ENCODE measurements at regions not wholly inside any gene's neighbourhood (a gene's known extent, or its start where the extent isn't known, plus 50 kb on each side); places are given as distances from the start of the nearest gene placed in this dataset.

GRCh38 chr3:1955170-1955569 lies 143.5 kb upstream of the CNTN4 start:
- H3K9me3 ChIP-seq (replicated peaks in 1 of 2; ENCODE audit: control insufficient read depth in 1 of 2, insufficient read depth in 1 of 2, low read length in 2 of 2): peaks cover 2 to 4% of the 10 kb centered on the region in 2 donors
- Mint-ChIP-seq H3K27me3 (ENCODE audit: low read depth in 3 of 3) (no peaks in the 10 kb centered on the region), H3K4me1 (no peaks in the 10 kb centered on the region), H3K27ac (no peak overlapping the region), H3K9me3 (peaks cover 2 to 9% (median 5%) of the 10 kb centered on the region in 7 donors), H3K4me3 (no peak overlapping the region), H3K36me3 (no peaks in the 10 kb centered on the region)
- no peaks in the 10 kb centered on the region for H4K20me1 ChIP-seq (ENCODE audit: insufficient read depth, low read length)
- no CpG with 5 or more reads among the region's 1 CpG for WGBS (ENCODE audit: insufficient coverage)
- H3K27me3 ChIP-seq (ENCODE audit: control insufficient read depth in 2 of 2, insufficient read depth in 2 of 2, low read length in 2 of 2): no peaks in the 10 kb centered on the region
- no peak overlapping the region for H2AFZ ChIP-seq (ENCODE audit: insufficient read depth, low read depth, low read length, poor library complexity, severe bottlenecking)
- H3K36me3 ChIP-seq (replicated peaks in 1 of 2; ENCODE audit: control insufficient read depth in 1 of 2, insufficient read depth in 2 of 2, low read length in 2 of 2): no peaks in the 10 kb centered on the region
- H3K4me1 ChIP-seq (ENCODE audit: control insufficient read depth in 1 of 2, insufficient read depth in 2 of 2, low read length in 2 of 2): no peaks in the 10 kb centered on the region
- no peak overlapping the region for H3K4me3 ChIP-seq (replicated peaks in 1 of 3; ENCODE audit: low read depth in 2 of 3, low read length in 3 of 3)
- no peak for TF ChIP-seq CTCF (IDR thresholded peaks at IDR 0.05)
- H3K27ac ChIP-seq (ENCODE audit: low read depth in 1 of 2, low read length in 2 of 2): no peak overlapping the region
- no peaks in the 10 kb centered on the region for H3K79me2 ChIP-seq (ENCODE audit: insufficient read depth, low read length)
- no peak overlapping the region for H3K4me2 ChIP-seq (replicated peaks; ENCODE audit: extremely low read depth, low read length, poor library complexity, severe bottlenecking)
- DNase-seq: no peak
- H3K9ac ChIP-seq (ENCODE audit: insufficient read depth, low read length, poor library complexity, severe bottlenecking): no peak overlapping the region
- intact Hi-C loops (cut with micrococcal nuclease): no loop called here

GRCh38 chr3:1955750-1956149 lies 142.9 kb upstream of the CNTN4 start:
- no peaks in the 10 kb centered on the region for H3K79me2 ChIP-seq (ENCODE audit: insufficient read depth, low read length)
- peaks cover 2 to 9% (median 6%) of the 10 kb centered on the region in 7 donors for H3K9me3 Mint-ChIP-seq
- no CpG with 5 or more reads among the region's 3 CpGs for whole genome bisulfite sequencing (ENCODE audit: insufficient coverage)
- no peaks in the 10 kb centered on the region for H4K20me1 ChIP-seq (ENCODE audit: insufficient read depth, low read length)
- DNase-seq: no peak
- H3K27ac ChIP-seq (ENCODE audit: low read depth in 1 of 2, low read length in 2 of 2): no peak overlapping the region
- no peaks in the 10 kb centered on the region for H3K27me3 Mint-ChIP-seq (ENCODE audit: low read depth in 3 of 3)
- H3K4me1 ChIP-seq (ENCODE audit: control insufficient read depth in 1 of 2, insufficient read depth in 2 of 2, low read length in 2 of 2): no peaks in the 10 kb centered on the region
- no peaks in the 10 kb centered on the region for H3K4me1 Mint-ChIP-seq
- no peak overlapping the region for H3K4me3 Mint-ChIP-seq
- H3K36me3 Mint-ChIP-seq: no peaks in the 10 kb centered on the region
- H3K36me3 ChIP-seq (replicated peaks in 1 of 2; ENCODE audit: control insufficient read depth in 1 of 2, insufficient read depth in 2 of 2, low read length in 2 of 2): no peaks in the 10 kb centered on the region
- no peak overlapping the region for H3K27ac Mint-ChIP-seq
- no peak for TF ChIP-seq CTCF (IDR thresholded peaks at IDR 0.05)
- H3K9ac ChIP-seq (ENCODE audit: insufficient read depth, low read length, poor library complexity, severe bottlenecking): no peak overlapping the region
- no peak overlapping the region for H2AFZ ChIP-seq (ENCODE audit: insufficient read depth, low read depth, low read length, poor library complexity, severe bottlenecking)
- H3K4me3 ChIP-seq (replicated peaks in 1 of 3; ENCODE audit: low read depth in 2 of 3, low read length in 3 of 3): no peak overlapping the region
- peaks cover 2 to 4% of the 10 kb centered on the region in 2 donors for H3K9me3 ChIP-seq (replicated peaks in 1 of 2; ENCODE audit: control insufficient read depth in 1 of 2, insufficient read depth in 1 of 2, low read length in 2 of 2)
- intact Hi-C loops (cut with micrococcal nuclease): no loop called here
- no peaks in the 10 kb centered on the region for H3K27me3 ChIP-seq (ENCODE audit: control insufficient read depth in 2 of 2, insufficient read depth in 2 of 2, low read length in 2 of 2)
- no peak overlapping the region for H3K4me2 ChIP-seq (replicated peaks; ENCODE audit: extremely low read depth, low read length, poor library complexity, severe bottlenecking)
